NT2/D1 (cell line): ENCODE measurements at regions not wholly inside any gene's neighbourhood (a gene's known extent, or its start where the extent isn't known, plus 50 kb on each side); places are given as distances from the start of the nearest gene placed in this dataset.

ENCODE experiments used
- SUZ12 ChIP-seq: IDR thresholded peaks from 2 replicates; pipeline ENCODE4 v1.6.1; 2011; ENCODE audit not compliant: insufficient read length, insufficient read depth; ENCODE audit errors: extremely low read depth
- YY1 ChIP-seq: IDR thresholded peaks from 2 replicates; pipeline ENCODE4 v1.6.1; 2011; ENCODE audit not compliant: insufficient read length, insufficient read depth
- ZNF274 ChIP-seq: IDR thresholded peaks from 2 replicates; pipeline ENCODE4 v1.6.1; 2011; ENCODE audit warnings: mild to moderate bottlenecking, low read depth, low read length

DNA sequence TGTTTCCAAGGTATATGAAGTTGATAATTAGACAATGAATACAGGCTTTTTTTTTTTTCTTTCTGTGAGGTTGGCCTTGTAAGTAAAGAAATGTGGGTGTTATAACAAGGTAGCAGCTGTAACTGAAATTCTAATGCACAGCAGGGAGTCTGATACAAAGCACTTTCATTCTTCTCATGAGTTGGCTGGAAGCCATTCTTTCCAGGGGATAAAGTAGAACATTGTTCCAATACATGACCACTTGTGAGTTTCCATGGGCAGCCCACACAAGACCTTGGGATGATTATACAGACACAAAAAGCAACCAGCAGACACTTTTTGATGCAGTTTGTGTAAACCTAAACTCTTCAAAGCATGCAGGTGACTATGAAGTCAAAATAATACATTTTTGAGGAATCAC, 1785.9 kb upstream of the WWC1 start:
- TF ChIP-seq SUZ12 (no peak), YY1 (no peak), ZNF274 (no peak)
